MM.1S (cell line): ENCODE measurements at regions not wholly inside any gene's neighbourhood (a gene's known extent, or its start where the extent isn't known, plus 50 kb on each side); places are given as distances from the start of the nearest gene placed in this dataset.

Experiments used
- EZH2 ChIP-seq: fragments of 300-600 bp; sonication (generic); optimal IDR thresholded peaks from 2 replicates; pipeline ENCODE3; 2017; ENCODE audit warnings: low read depth, mild to moderate bottlenecking, antibody characterized with exemption, low read length, mixed read lengths
- TF ChIP-seq, protein P1 (sequence below): fragments of 300-600 bp; sonication (generic); IDR thresholded peaks from 2 replicates; pipeline ENCODE4 v1.5.1; 2016; ENCODE audit warnings: antibody characterized with exemption, low read length, mixed read lengths

DNA sequence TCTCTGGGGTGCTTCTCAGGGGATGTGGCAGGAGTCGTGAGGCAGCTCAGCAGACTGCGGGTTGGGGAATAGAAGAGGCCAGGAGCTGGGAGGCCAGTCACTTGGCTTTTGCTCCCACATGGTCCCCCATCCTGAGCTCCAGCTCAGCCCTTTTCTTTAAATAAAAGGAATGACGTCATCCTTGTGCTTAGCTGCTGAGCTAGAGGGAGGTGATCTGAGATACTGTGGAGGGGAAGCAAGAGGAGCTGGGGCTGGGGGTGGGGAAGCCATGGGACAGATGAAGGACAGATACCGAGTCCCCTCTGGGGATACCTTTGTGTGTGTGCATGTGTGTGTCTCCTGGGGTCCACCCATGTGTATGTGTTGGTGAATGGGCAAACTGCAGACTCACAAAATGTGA is 89.0 kb upstream of the ARAP3 start:
- TF ChIP-seq, protein P1, sequence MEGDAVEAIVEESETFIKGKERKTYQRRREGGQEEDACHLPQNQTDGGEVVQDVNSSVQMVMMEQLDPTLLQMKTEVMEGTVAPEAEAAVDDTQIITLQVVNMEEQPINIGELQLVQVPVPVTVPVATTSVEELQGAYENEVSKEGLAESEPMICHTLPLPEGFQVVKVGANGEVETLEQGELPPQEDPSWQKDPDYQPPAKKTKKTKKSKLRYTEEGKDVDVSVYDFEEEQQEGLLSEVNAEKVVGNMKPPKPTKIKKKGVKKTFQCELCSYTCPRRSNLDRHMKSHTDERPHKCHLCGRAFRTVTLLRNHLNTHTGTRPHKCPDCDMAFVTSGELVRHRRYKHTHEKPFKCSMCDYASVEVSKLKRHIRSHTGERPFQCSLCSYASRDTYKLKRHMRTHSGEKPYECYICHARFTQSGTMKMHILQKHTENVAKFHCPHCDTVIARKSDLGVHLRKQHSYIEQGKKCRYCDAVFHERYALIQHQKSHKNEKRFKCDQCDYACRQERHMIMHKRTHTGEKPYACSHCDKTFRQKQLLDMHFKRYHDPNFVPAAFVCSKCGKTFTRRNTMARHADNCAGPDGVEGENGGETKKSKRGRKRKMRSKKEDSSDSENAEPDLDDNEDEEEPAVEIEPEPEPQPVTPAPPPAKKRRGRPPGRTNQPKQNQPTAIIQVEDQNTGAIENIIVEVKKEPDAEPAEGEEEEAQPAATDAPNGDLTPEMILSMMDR = no peak
- no peak for TF ChIP-seq EZH2
